CD4-positive, alpha-beta T cell treated with Interleukin-12 subunit alpha and Interleukin-12 subunit beta, for 1 hour (primary cell): ENCODE measurements at regions not wholly inside any gene's neighbourhood (a gene's known extent, or its start where the extent isn't known, plus 50 kb on each side); places are given as distances from the start of the nearest gene placed in this dataset.

ENCODE experiments used
- DNase-seq: peaks from one replicate; pipeline ENCODE4 v3.0.0-alpha.2; 2020

DNA sequence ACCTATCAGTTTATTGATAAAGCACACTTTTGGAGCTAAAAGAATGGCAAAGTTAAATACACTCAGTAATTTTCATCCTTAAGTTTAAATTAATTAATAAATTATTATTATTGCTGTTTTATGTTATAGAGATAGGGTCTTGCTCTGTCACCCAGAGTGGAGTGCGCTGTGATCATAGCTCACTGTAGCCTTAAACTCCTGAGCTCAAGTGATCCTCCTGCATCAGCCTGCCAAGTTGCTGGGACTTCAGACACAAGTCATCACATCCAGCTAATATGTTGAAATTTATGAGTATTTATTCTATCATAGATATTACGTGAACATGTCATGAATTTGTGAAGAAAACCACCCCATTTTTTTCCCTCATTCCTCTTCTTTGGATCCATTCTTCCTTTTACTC, 64.2 kb downstream of the GJA1 start:
- no peak for DNase-seq

DNA sequence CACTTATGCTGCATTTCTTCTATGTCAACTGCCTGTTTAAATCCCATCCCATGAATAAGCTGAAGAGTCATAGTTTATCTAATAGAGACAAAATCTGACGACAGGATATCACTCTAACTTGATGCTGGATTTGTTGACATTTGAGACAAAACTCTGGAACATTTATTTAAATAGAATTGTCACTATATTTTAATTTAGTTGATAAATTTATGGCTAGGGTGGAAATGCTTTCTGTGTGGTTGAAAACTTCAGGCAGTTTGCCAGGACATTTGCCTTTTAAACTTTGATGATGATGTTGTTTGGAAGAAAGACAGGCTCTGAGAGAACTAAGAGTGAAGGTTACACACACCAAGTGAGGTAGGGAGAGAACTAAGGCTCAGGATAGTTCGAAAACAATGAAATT, 68.1 kb downstream of the GJA1 start:
- no peak for DNase-seq

DNA sequence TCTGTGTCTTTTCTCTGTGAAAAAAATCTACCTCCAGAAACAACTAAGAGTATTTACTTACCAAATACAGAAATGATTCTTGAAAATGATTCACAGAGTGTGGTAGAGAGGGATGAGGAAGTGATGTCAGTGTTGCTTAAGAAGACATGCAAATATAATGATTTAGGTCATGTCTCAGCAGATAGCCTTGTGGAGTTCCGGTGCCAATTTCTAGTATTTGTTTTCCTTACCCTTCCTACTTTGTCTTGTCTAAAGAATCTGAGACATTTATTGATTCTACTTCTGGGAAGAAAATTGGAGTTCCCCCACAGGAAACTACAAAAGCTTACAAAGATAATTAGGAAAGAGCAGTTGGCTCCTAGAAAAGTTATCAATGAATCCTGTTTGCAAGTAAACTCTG, 68.8 kb downstream of the GJA1 start:
- no peak for DNase-seq

DNA sequence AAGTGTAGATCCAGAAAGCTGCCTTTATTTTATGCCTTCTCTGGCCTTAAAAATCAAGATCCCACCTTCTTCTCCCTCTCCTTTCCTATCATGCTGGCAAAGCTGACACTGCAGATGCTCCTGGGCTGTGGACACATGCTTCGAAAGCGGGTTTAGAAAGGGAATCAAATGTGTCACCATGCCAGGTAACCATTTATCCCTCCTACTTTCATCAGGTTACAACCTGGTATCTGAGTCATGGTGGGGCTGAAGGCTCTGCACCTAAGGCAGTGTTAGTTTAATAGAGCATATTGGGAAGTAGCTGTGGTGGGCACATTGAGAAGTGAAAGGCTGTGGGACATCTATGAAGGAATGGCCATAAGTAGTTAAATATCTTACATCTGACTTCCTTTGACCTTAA, 69.8 kb downstream of the GJA1 start:
- DNase-seq = no peak

DNA sequence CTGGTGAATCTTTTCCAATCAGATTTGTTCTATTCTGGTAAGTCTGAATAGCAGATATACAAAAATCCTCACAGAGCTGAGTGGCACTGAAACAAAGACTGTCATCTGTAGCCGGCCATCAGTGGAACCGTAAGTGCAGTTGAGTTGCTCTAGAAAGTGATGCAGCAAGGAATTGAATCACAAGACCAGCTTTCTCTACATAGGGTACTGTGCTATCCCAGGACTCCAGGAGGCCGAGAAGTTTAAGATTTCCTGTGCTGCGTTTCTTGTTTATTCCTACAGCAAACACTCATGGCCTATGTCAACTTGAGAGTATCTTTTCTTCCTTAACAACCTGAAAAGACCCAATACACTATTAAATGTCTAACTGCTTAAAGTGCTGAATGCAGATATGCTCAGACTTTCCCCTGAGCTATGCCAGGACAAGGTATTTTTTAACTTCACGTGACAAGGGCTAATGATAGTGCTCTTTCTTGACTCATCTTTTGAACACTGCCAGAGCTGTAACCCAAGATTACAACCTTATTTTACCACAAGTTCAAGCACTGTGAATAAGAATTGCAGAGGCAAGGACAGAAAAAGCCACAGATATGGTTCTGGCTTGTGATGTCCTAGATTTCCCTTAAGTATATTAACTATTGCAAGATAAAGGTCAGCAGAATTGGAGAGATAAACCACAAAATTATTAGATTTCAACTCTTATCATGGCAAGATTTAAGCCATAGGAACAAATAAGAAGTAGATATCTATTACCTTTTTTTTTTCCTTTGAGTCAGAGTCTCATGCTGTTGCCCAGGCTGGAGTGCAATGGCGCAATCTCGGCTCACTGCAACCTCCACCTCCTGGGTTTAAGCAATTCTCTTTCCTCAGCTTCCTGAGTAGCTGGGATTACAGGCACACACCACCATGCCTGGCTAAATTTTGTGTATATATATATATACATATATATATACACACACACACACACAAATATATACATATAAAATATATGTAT, 71.6 kb downstream of the GJA1 start:
- no peak for DNase-seq

DNA sequence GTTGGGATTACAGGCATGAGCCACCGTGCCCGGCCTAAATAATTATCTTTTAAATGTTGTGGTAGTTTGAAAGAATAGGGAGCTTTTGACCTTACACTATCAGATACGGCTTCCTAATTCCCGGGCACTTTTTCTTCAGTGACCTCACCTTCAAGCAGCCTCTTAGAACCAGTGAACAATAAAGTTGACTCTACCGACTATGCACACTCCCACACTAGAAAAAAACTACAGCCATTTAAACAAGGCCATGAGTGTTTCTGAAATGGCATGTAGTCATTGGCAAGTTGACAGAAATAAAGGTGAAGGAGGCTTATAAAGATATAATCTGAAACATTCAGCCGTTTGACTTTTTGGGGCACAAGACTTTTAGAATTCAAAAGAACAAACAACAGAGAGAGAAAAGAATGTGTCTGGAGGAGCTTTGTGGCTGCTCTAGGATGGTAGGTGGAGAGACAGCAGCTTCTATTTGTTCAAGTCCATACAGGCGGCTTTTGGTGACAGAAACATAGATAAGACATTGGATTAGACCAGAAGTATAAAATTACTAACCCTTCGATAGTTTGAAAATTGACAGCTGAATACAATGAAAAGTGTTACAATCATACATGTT, 75.2 kb downstream of the GJA1 start:
- DNase-seq = no peak

DNA sequence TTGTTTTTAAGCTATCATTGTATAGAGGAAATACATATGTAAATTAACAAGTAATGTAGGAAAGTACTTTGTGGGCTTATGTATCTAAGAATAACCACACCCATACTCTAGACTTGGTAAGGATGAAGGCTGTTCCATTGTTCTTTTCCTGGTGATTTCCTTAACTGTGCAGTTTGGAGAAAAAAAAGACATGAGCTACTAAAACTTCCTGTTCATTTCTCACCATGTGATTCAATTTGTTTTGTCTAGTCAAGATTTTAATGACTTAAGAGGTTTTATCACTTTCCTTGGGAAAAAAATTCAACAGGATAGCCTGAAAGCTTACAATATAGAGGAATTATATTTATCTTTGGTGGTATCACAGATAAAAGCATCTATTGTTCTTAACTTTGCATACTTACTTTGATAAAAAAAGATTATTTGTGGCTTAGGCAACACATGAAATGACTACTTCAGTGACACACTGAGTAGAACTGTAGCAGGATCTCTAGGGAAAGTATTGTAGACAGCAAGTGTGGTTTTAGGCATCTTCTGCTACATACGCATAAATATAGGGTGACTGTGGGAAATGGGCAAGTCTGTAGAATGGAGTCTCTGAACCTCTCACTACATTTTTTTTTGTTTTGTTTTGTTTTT, 80.3 kb downstream of the GJA1 start:
- DNase-seq = no peak

DNA sequence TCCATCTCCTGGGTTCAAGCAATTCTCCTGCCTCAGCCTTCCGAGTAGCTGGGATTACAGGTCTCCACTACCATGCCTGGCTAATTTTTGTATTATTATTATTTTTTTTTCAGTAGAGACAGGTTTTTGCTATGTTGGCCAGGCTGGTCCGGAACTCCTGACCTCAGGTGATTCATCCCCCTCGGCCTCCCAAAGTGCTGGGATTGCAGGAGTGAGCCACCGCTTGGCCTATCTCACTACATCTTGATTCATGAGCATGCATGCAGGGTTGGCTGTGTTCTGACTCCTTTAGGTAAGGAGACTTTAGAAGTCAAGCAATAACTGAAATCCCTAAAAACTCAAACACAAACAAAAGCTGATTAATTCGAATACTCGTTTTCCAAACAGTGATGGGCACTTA, 80.9 kb downstream of the GJA1 start:
- DNase-seq = no peak

DNA sequence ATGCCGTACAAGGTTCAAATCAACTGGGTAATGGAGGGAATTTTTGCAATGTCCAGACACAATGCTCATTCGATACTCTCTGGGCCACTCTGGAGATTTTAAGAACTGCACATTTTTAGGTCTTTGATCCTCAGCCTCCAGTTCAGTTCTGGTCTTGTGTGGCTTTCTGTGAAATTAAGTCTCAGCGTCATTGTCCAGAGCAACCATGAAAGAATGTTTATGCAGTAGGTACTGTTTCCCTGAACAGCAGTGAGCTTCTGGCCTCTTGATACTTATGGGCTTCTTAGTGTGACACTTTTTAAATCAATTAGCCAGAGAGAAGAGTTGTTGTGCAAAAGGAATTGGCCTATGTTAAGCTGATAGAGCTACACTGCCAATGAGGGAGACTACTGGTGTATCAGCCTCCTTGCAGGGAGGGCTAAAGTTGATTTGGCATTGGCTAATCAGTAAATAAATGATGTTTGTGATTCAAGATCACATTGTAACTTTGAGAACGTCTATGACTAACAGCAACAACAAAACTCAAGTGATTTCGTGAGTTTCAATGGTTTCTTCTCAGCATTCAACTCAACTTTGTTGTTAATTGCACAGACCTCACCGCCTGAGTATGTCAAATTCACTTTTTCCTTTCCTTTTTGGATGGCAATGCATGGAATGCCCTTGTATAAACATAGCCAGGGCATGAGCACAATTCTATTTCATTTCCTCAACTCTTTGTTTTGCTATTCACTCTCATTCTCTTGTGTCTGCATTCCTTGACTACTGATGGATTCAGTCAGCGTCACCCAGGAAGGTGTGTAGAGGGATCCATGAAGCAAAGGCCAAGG, 85.1 kb downstream of the GJA1 start:
- no peak for DNase-seq

DNA sequence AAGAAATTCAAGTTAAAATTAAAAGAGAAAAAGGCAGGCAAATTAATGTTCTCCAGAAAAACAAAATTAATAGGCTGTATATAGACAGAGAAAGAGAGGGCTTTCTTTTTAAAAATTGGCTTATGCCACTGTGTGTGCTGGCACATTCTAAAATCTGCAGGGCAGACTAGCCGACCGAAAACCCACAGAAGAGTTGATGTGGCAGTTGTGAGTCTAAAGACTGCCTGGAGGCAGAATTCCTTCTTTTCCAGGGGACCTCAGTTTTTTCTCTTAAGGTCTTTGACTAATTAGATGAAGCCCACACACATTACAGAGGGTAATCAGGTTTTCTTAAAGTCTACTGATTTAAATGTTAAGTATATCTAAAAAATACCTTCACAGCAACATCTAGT, 85.7 kb downstream of the GJA1 start:
- no peak for DNase-seq

DNA sequence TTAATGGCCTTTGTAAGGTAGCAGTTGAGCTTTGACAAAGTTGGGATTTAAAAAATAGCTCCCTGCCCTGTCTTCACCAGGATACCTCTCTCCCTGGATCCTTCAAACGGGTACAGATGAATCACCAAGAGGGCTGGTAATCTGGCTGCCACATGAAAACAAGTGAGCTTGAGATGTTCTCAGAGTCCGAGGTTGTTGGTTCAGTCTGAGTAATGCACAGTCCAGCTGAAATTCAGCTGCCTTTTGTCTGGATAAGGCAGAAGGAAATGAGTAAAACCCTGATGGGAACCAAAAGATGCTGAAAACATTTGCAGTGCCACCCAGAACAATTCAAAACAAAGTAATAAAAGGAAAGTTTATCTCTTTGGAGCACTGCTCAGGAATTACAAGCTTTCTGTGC, 86.8 kb downstream of the GJA1 start:
- DNase-seq = no peak

DNA sequence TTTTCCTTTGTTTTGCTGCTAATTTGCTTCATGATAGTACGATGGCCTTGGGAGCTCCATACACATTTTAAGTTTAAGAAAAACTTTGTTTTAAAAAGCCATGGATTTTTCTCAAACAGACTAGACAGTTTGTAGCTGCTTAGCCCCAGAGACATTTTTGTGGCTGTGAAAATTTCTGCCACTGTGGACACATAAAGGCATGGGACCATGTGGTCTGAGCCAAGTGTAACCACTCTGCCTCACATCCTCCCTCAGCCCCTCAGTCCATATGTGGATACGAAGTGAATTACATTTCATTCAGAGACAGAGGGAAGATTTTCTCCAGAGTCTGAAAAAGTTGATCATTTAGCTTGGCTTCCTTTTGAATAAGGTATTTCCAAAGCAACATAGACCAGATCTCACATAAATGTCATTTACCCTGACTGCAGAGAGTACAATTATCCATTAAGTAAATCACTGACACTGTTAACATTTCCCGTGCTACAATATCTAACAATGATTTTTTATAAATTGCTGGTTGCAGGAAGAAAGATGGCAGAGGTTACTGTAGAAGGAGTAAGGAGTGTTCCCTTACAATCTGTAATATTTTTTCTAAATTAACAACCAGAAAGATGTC, 87.4 kb downstream of the GJA1 start:
- no peak for DNase-seq

DNA sequence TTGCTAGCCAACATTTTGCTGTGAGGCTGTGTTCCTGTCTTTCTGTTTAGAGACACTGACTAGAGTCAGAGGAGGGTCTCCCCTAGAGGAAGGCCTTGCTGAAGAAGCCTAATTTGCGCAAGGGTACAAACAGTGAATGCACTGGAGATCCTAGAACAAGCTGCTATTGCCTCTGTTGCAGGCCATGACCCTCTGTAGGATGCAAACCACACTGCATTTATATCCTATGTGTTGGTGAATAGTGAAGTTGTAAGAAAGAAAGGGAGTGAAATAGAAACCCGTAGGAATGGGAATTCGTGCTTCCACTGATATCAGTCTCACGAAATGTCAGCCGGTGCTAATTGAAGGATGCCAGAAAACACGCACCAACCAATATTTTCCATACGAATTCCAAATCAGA, 88.2 kb downstream of the GJA1 start:
- no peak for DNase-seq

DNA sequence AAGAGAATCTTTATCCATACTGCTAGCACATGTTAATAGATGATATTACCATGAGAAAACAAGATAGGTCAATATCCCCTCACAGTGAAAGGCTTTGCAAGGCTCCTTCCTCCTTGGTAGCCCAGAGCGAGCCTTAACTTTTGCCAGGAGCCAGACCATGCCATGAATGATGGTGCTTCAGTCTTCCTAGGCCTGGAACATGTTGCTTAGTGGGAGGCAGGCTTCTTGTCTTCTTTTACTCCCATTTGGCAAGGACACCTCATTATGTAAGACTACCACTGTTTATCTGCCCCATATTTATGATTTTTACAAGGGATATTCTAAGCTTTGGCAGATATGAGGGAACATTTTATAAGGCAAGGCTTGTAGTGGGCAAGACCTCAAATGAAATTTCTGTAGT, 90.8 kb downstream of the GJA1 start:
- no peak for DNase-seq

DNA sequence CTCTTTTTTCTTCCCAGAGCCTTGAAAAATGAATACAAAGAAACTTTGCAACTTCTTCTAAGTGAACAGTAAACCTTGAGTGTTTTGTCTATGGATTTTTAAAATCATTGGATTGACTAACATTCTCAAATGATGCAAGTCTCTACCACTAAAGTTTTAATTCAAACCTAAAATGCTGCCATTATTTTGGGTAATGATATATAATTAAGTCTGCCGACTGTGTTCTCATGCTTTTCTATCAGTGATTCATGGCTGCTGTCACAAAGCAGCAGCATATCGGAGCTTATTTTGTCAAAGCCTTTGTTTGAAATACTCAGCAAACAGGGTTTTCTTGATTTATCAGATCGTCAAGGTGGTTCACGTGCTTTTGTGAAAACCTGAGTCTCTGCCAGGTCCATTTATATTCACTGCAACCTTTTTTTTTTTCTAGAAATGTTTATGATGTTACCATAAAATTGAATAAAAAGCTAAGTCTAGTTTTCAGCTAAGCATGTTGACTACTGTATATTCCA, 96.3 kb downstream of the GJA1 start:
- no peak for DNase-seq

DNA sequence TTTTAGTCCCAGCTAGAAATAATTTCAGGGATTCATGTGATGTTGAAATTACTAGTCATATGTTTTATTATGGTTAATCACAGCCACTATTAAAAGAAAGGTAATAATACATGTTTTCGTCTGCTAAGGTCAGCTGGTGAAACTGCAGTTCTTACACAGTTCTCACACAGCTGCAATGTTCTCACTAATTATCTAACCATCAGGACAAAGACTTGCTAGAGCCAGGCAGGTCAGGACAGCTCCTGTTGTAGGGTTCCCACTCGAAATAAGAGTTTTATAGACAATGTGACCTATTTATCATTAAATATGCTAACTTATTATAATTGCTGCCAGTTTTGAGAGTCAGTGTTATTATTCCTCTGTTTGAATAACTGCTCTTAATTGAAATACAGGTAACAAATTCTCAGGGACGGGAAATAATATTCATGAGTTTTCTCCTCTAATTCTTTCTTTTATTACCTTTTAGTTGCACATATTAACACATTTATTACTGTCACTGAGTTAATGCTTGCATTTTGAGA, 97.9 kb downstream of the GJA1 start:
- DNase-seq = no peak

DNA sequence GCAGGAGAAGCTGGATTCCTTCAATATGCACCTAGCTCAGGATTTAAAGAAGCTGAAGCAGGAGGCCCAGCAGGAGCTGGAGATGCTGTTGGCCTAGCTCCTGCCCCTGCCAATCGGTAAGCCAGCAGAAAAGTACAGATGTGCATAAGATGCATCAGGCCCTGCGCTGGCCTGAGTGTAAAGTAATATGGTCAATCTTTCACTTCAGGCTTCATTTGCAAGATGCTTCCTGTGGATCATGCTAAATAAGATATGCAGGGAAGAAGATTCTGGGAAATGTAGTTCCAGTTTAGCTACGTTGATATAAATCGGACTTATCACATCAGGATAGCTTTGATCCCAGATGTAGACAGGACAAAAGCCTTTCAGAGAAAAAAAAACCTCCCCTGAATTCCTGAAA, 100.3 kb downstream of the GJA1 start:
- no peak for DNase-seq

DNA sequence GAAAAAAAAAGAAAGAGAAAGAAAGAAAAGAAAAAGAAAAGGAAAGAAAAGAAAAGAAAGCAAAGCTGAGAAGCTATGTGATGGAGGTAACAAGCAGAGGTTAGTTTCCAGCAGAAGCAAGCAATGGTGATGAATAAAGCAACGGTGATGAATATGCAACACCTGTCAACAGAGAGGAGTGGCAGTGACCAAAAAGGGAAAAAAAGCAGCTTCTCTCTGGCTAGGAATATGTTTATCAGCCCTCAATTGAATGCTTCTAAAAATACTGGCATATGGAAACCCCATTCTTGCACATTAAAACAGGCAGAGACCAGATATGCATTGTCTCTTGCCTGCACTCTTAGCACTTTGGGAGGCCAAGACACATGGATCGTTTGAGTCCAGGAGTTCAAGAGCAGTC, 100.9 kb downstream of the GJA1 start:
- no peak for DNase-seq

DNA sequence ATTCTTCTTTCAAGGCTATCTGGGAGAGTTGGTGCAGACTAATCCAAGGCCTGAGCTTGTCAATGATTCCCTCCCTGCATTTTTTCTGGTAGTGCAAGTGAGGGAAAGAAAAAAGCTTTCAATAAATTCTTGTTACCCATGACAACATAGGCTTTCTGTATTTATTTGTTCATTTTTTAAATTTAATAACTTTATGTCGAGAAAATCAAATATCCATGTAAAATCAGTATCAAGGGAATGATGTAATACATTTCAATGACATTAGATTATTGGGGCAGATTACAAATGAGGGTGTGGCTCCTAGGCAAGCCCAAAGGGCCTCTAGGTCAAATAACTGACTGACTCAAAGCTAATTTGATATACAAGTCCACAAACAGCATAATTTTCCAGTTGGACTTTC, 104.0 kb downstream of the GJA1 start:
- no peak for DNase-seq

DNA sequence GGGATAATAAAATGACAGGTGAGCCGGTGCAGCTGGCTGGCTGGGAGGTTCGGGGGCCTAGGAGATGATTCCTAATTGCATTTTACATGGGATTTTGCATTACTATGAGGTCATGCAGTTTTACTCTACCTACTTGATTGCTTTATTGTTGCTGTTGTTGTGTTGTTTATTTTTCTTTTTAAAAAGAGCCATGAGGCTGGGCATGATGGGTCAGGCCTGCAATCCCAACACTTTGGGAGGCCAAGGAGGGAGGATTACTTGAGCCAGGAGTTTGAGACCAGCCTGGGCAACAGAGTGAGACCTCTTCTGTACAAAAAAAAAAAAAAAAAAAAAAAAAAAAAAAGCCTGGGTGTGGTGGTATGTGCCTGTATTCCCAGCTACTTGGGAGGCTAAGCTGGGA, 104.8 kb downstream of the GJA1 start:
- no peak for DNase-seq

DNA sequence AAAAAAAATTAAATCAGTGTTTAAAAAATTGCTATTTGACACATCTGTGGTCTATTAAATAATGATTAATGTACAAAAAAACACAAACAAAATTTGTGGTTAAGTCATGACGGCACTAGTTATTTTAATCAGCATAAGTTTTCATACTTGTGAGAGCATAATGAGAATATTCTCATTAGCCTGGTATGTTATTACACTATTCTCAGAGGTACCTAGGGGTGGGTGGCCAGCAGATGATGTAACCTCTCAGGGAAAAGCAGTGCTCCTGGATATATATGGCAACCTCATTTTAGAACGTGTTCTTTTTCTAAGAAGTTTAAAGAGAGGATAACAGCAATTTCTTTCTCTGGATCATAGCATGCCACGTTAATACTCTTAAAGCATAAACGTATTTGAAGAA, 109.2 kb downstream of the GJA1 start:
- no peak for DNase-seq

DNA sequence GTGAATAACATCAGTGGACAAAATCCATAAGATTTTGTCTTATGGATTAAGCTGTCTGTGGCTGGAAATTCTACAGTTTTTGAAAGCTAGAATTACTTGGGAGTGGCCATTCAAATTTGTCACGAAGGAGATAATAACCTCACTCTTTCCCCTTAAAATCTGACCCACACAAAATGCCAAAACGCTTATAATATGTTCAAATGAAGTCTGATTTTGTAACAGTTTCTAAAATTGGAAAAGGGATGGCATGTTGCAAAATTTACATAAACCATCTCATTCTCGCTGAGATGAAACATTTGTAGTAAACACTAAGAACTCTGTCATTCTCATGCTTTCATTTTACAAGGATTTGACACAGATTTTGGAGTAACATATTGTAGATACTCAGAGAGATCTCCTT, 112.7 kb downstream of the GJA1 start:
- no peak for DNase-seq
